GM19324 (cell line): ENCODE measurements at regions not wholly inside any gene's neighbourhood (a gene's known extent, or its start where the extent isn't known, plus 50 kb on each side); places are given as distances from the start of the nearest gene placed in this dataset.

Experiments used
- ATAC-seq: cut with Tn5 transposase; IDR thresholded peaks from one replicate; pipeline ENCODE4 v1.9.1; 2021; ENCODE audit warnings: mild to moderate bottlenecking, moderate library complexity; ENCODE audit not compliant: unreplicated experiment, low FRiP score

- ATAC-seq = no peak
Observed at GRCh38 chr10:125462845-125463244, 220.1 kb downstream of the TEX36 start.

- no peak for ATAC-seq
Observed at GRCh38 chr10:125460326-125460725, 222.6 kb downstream of the TEX36 start.

- no peak for ATAC-seq
Observed at GRCh38 chr10:125457406-125457805, 225.6 kb downstream of the TEX36 start.

- ATAC-seq = no peak
Observed at GRCh38 chr10:125455855-125456254, 227.1 kb downstream of the TEX36 start.

GRCh38 chr10:125455431-125455830 lies 227.5 kb downstream of the TEX36 start:
- no peak for ATAC-seq

- ATAC-seq = no peak
Observed at GRCh38 chr10:125451319-125451718, 231.6 kb downstream of the TEX36 start.

- ATAC-seq = no peak
Observed at GRCh38 chr10:125450218-125450617, 232.7 kb downstream of the TEX36 start.

- no peak for ATAC-seq
Observed at GRCh38 chr10:125449571-125449970, 233.4 kb downstream of the TEX36 start.

- no peak for ATAC-seq
Observed at GRCh38 chr10:125448596-125448995, 234.4 kb downstream of the TEX36 start.

GRCh38 chr10:125444790-125445189 lies 238.2 kb downstream of the TEX36 start:
- ATAC-seq = no peak

GRCh38 chr10:125442856-125443540 lies 240.0 kb downstream of the TEX36 start:
- ATAC-seq = no peak

GRCh38 chr10:125441151-125441550 lies 241.8 kb downstream of the TEX36 start:
- no peak for ATAC-seq

- ATAC-seq = no peak
Observed at GRCh38 chr10:125431149-125431548, 251.8 kb downstream of the TEX36 start.

- ATAC-seq = no peak
Observed at GRCh38 chr10:125428054-125428453, 254.9 kb downstream of the TEX36 start.

- no peak for ATAC-seq
Observed at GRCh38 chr10:125424191-125424847, 258.6 kb downstream of the TEX36 start.

GRCh38 chr10:125423569-125423968 lies 259.4 kb downstream of the TEX36 start:
- no peak for ATAC-seq

- no peak for ATAC-seq
Observed at GRCh38 chr10:125419831-125420230, 259.5 kb upstream of the CTBP2 start.

- no peak for ATAC-seq
Observed at GRCh38 chr10:125419146-125419545, 258.8 kb upstream of the CTBP2 start.

- ATAC-seq = no peak
Observed at GRCh38 chr10:125417605-125418004, 257.2 kb upstream of the CTBP2 start.

GRCh38 chr10:125415964-125416363 lies 255.6 kb upstream of the CTBP2 start:
- no peak for ATAC-seq

GRCh38 chr10:125415006-125415633 lies 254.8 kb upstream of the CTBP2 start:
- no peak for ATAC-seq

- ATAC-seq = no peak
Observed at GRCh38 chr10:125411724-125412123, 251.4 kb upstream of the CTBP2 start.
